IMR-90 (cell line): ENCODE measurements at regions not wholly inside any gene's neighbourhood (a gene's known extent, or its start where the extent isn't known, plus 50 kb on each side); places are given as distances from the start of the nearest gene placed in this dataset.

Experiments
- ATAC-seq: fragments of 200-7000 bp; cut with Tn5 transposase; 2 replicates; pipeline ENCODE4 v1.9.1; 2020; ENCODE audit warnings: low read depth, mild to moderate bottlenecking, moderate library complexity
- BruUV-seq: library from RNA; stranded (reverse); fragments of 400-500 nt; replicated peaks from 2 replicates; lab custom pipeline; 2021; lab: Mats Ljungman, UMichigan
- CTCF ChIA-PET: fragments of 300-600 bp; formaldehyde crosslinking; extraction: SDS; loops from one replicate; lab custom pipeline; 2021; ENCODE audit warnings: antibody characterized with exemption; lab: Yijun Ruan, JAX
- POLR2A ChIA-PET: fragments of 300-600 bp; sonication (Branson Sonifier 250); formaldehyde crosslinking; loops from one replicate; lab custom pipeline; 2022; ENCODE audit warnings: antibody characterized with exemption; ENCODE audit not compliant: unreplicated experiment; lab: Charles Lee
- DNase-seq: peaks from one replicate; pipeline ENCODE4 v3.0.0; 2013
- H2AFZ ChIP-seq: replicated peaks from 2 replicates; pipeline ENCODE3; 2013; ENCODE audit warnings: low read length, mild to moderate bottlenecking; ENCODE audit not compliant: poor library complexity
- H2AK5ac ChIP-seq: 2 replicates; pipeline ENCODE4 v1.6.1; 2013; ENCODE audit warnings: low read depth, low read length, inconsistent platforms
- H2AK9ac ChIP-seq: replicated peaks from 2 replicates; pipeline ENCODE3; 2013; ENCODE audit warnings: mild to moderate bottlenecking, low read depth, low read length, moderate library complexity; ENCODE audit not compliant: poor library complexity
- H2BK120ac ChIP-seq: 2 replicates; pipeline ENCODE4 v1.6.1; 2013; ENCODE audit warnings: low read depth, low read length, inconsistent platforms
- H2BK15ac ChIP-seq: 3 replicates; pipeline ENCODE4 v1.6.1; 2013; ENCODE audit warnings: low read depth, low read length, inconsistent platforms
- H2BK20ac ChIP-seq: 2 replicates; pipeline ENCODE4 v1.6.1; 2013; ENCODE audit warnings: low read depth, mild to moderate bottlenecking, inconsistent platforms, low read length, moderate library complexity
- H2BK5ac ChIP-seq: 2 replicates; pipeline ENCODE4 v1.6.1; 2013; ENCODE audit warnings: mild to moderate bottlenecking, low read depth, low read length, inconsistent platforms; ENCODE audit not compliant: poor library complexity, severe bottlenecking
- H3K14ac ChIP-seq: replicated peaks from 2 replicates; pipeline ENCODE4 v1.6.1; 2013; ENCODE audit warnings: low read depth, low read length, inconsistent platforms
- H3K18ac ChIP-seq: 2 replicates; pipeline ENCODE4 v1.6.1; 2013; ENCODE audit warnings: low read depth, low read length, control low read depth
- H3K23ac ChIP-seq: 2 replicates; pipeline ENCODE4 v1.6.1; 2013; ENCODE audit warnings: low read depth, low read length, inconsistent platforms
- H3K27ac ChIP-seq: 2 replicates; pipeline ENCODE4 v1.5.1; 2013; ENCODE audit warnings: mild to moderate bottlenecking, control low read depth, low read length; ENCODE audit not compliant: insufficient read depth
- H3K27me3 ChIP-seq: 2 replicates; pipeline ENCODE4 v1.6.1; 2013; ENCODE audit warnings: low read length; ENCODE audit not compliant: control insufficient read depth, insufficient read depth
- H3K36me3 ChIP-seq: 2 replicates; pipeline ENCODE4 v1.6.1; 2013; ENCODE audit warnings: low read length, mixed read lengths; ENCODE audit not compliant: control insufficient read depth, insufficient read depth
- H3K4ac ChIP-seq: 2 replicates; pipeline ENCODE4 v1.6.1; 2013; ENCODE audit warnings: low read depth, low read length, inconsistent platforms
- H3K4me1 ChIP-seq: 2 replicates; pipeline ENCODE4 v1.6.1; 2013; ENCODE audit warnings: low read length, mixed read lengths; ENCODE audit not compliant: control insufficient read depth, insufficient read depth
- H3K4me2 ChIP-seq: 2 replicates; pipeline ENCODE4 v1.6.1; 2013; ENCODE audit warnings: low read depth, mild to moderate bottlenecking, control low read depth, low read length, moderate library complexity
- H3K4me3 ChIP-seq: 2 replicates; pipeline ENCODE4 v1.5.1; 2013; ENCODE audit warnings: low read depth, mild to moderate bottlenecking, control low read depth, low read length, moderate library complexity; ENCODE audit not compliant: insufficient read depth
- H3K56ac ChIP-seq: 2 replicates; pipeline ENCODE4 v1.6.1; 2013; ENCODE audit warnings: low read length, inconsistent platforms; ENCODE audit not compliant: insufficient read depth; ENCODE audit errors: extremely low read depth
- H3K79me1 ChIP-seq, 2 experiments: 2 replicates each; pipeline ENCODE4 v1.6.1; 2013; ENCODE audit warnings: low read length in 2 of 2, inconsistent platforms in 1 of 2, low read depth in 1 of 2
- H3K9ac ChIP-seq: 2 replicates; pipeline ENCODE4 v1.6.1; 2013; ENCODE audit warnings: low read depth, low read length, control low read depth
- H3K9me1 ChIP-seq: 2 replicates; pipeline ENCODE4 v1.6.1; 2013; ENCODE audit warnings: low read length, inconsistent platforms; ENCODE audit not compliant: insufficient read depth
- H3K9me3 ChIP-seq: 2 replicates; pipeline ENCODE4 v1.6.1; 2013; ENCODE audit warnings: low read length; ENCODE audit not compliant: control insufficient read depth, insufficient read depth
- H4K20me1 ChIP-seq: 2 replicates; pipeline ENCODE4 v1.6.1; 2013; ENCODE audit warnings: low read length, inconsistent platforms; ENCODE audit not compliant: insufficient read depth
- H4K5ac ChIP-seq: 2 replicates; pipeline ENCODE4 v1.6.1; 2013; ENCODE audit warnings: mild to moderate bottlenecking, low read depth, low read length, control low read depth
- H4K8ac ChIP-seq, 2 experiments: 2 replicates each; pipeline ENCODE4 v1.6.1; 2013; ENCODE audit warnings: low read depth in 2 of 2, low read length in 2 of 2, control low read depth in 1 of 2, inconsistent platforms in 1 of 2
- H4K91ac ChIP-seq: 2 replicates; pipeline ENCODE4 v1.6.1; 2013; ENCODE audit warnings: low read depth, low read length, inconsistent platforms; ENCODE audit not compliant: insufficient read depth
- BHLHE40 ChIP-seq: fragments of 150-350 bp; IDR thresholded peaks from 2 replicates; pipeline ENCODE4 v1.6.1; 2016; ENCODE audit warnings: mild to moderate bottlenecking, low read depth, low read length
- CHD1 ChIP-seq: IDR thresholded peaks from 2 replicates; pipeline ENCODE4 v1.6.1; 2012; ENCODE audit warnings: low read depth, low read length, improper control_type of control experiment
- FOS ChIP-seq: fragments of 150-350 bp; IDR thresholded peaks from 2 replicates; pipeline ENCODE4 v1.6.1; 2016; ENCODE audit warnings: low read depth, low read length
- MAFK ChIP-seq: IDR thresholded peaks from 2 replicates; pipeline ENCODE4 v1.6.1; 2012; ENCODE audit warnings: low read depth, low read length, improper control_type of control experiment
- MXI1 ChIP-seq: IDR thresholded peaks from 2 replicates; pipeline ENCODE4 v1.6.1; 2012; ENCODE audit warnings: low read depth, mild to moderate bottlenecking, low read length, moderate library complexity, borderline replicate concordance
- POLR2A ChIP-seq: IDR thresholded peaks from 2 replicates; pipeline ENCODE4 v1.6.1; 2012; ENCODE audit warnings: mild to moderate bottlenecking, low read depth, low read length
- RAD21 ChIP-seq: IDR thresholded peaks from 2 replicates; pipeline ENCODE4 v1.6.1; 2012; ENCODE audit warnings: low read length, improper control_type of control experiment
- RCOR1 ChIP-seq: IDR thresholded peaks from 2 replicates; pipeline ENCODE4 v1.6.1; 2012; ENCODE audit warnings: mild to moderate bottlenecking, low read length, improper control_type of control experiment; ENCODE audit not compliant: insufficient replicate concordance
- SMC3 ChIP-seq: fragments of 150-350 bp; IDR thresholded peaks from 2 replicates; pipeline ENCODE4 v1.6.1; 2016; ENCODE audit warnings: low read depth, mild to moderate bottlenecking, antibody characterized with exemption, low read length, moderate library complexity
- WGBS, 2 experiments: methylation state at CpG; one replicate each; pipeline versions ENCODE4 v1.1.5 to v1.1.7; 2013; ENCODE audit warnings: missing lambda C conversion rate in 2 of 2; ENCODE audit not compliant: insufficient read length in 1 of 2; ENCODE audit errors: extremely low coverage in 2 of 2; 5-methylcytosine and 5-hydroxymethylcytosine counted together
- dilution Hi-C: fragments of 300-500 bp; cut with HindIII; formaldehyde crosslinking; loops from one replicate; pipeline ENCODE4 v1.14.3; 2018; ENCODE audit warnings: low sequenced_read_pairs; ENCODE audit not compliant: unreplicated experiment
- in situ Hi-C: fragments of 300-500 bp; cut with MboI; formaldehyde crosslinking; loops from 3 replicates; pipeline ENCODE4 v1.14.3; 2019; ENCODE audit warnings: low sequenced_read_pairs, inconsistent platforms, mixed read lengths
- intact Hi-C: fragments of 100-400 bp; cut with micrococcal nuclease; formaldehyde crosslinking; loops from 2 replicates; pipeline ENCODE4 v1.10.0; 2022
- TF ChIP-seq, protein P1 (sequence below): fragments of 150-350 bp; IDR thresholded peaks from 2 replicates; pipeline ENCODE4 v1.6.1; 2016; ENCODE audit warnings: low read depth, mild to moderate bottlenecking, low read length, moderate library complexity, borderline replicate concordance
- TF ChIP-seq, protein P2 (sequence below): fragments of 150-350 bp; IDR thresholded peaks from 2 replicates; pipeline ENCODE4 v1.6.1; 2017; ENCODE audit warnings: mild to moderate bottlenecking, antibody characterized with exemption, low read length, low read depth

DNA sequence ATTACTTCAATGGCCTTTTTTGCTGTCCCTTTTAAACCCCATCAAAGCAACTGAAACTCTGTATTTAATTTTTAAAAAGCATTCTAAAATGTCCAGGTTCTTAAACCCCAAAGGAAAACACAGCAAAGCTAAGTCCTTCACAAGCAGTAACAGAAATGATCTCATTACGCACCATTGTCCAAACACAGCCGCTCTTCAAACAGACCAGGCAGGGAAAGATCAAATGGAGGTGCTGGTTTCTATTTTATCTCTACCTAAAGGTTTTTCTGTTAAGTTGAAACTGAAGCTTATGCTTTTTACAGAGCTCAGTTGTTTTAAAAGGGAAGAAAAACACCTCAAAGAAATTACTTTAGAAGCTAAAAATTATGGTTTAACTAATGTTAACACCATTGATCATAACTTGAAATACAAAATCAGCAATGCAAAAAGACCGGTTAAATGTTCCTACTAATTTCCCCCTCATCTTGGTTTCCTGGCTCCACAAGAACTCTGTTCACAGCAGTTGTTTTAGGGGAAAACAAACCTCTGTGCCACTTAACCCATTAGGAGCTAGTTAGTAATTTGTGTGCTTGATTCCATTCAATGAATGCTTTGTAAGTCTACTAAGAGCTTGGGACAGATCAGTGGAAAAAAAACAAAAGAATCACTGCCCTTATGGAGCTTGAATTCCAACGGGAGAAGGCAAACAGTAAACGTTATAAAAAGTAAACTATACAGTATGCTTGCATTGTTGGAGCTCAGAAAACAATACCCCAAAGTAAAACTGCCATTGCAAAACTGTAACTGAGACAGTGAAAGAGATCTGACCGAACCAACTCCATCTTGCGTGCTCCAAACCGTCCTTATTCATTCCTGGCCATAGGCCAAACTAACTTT lies 87.4 kb downstream of the CD24 start (continued):
- no peak for TF ChIP-seq POLR2A

DNA sequence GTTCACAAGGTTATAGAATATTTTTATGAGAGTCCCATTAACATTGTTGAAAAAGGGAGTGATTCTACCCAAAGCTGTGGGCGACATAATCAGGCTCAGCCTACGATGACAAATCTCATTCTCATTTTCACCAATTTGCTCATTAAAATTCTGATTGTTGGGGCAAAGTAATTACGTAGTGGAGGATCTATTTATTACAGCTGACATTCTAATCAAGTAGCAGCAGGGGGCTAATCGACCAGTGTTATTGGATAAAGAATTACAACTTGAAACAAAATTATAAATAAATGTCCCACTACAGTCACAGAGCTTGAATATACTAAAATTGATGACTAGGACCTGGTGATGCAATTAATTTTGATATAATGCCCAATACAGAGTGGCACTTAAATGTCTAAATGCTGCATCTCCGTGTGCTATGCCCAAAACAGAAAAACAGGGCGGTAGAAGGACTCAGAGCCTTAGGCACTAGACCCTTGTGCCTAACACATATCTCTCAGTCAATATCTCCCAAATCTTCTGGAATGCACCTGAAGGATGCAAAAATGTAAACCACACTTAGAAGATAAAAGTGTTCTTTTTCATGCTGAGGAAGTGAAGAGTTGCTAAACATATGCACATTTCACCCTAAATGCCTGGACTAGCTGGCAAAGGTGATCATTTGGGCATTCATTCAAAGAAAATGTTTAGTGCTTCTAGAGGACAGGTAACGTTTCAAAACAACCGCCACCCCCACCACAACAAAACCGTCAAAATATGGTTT lies 88.3 kb downstream of the CD24 start:
- H4K5ac ChIP-seq: no peak overlapping the region
- H3K27ac ChIP-seq: no peak overlapping the region
- intact Hi-C loops (no loop called here), in situ Hi-C loops (no loop called here), dilution Hi-C loops (no loop called here)
- H4K20me1 ChIP-seq: no peaks in the 10 kb centered on the region
- H3K9me1 ChIP-seq: no peaks in the 10 kb centered on the region
- no peak overlapping the region for H2BK120ac ChIP-seq
- no peak for DNase-seq
- no peak overlapping the region for H4K8ac ChIP-seq
- no peak overlapping the region for H4K91ac ChIP-seq
- no peaks in the 10 kb centered on the region for H3K36me3 ChIP-seq
- H3K4ac ChIP-seq: no peak overlapping the region
- H3K56ac ChIP-seq: no peak overlapping the region
- H3K23ac ChIP-seq: no peak overlapping the region
- no peak overlapping the region for H3K18ac ChIP-seq
- no peak for ATAC-seq
- no peak overlapping the region for H2AK9ac ChIP-seq
- H3K4me1 ChIP-seq: no peaks in the 10 kb centered on the region
- H3K9me3 ChIP-seq: no peaks in the 10 kb centered on the region
- no peak overlapping the region for H2AFZ ChIP-seq
- H3K4me2 ChIP-seq: no peak overlapping the region
- no peak overlapping the region for H3K9ac ChIP-seq
- no peaks in the 10 kb centered on the region; the same call in 1 of the 2 replicates for H3K27me3 ChIP-seq
- H3K14ac ChIP-seq: no peak overlapping the region
- no peak overlapping the region for H2BK15ac ChIP-seq
- WGBS, 2 experiments: no CpG with 5 or more reads among the region's 9 CpGs
- no TSS peak for BruUV-seq
- no peak overlapping the region for H2AK5ac ChIP-seq
- H2BK5ac ChIP-seq: no peak overlapping the region
- ChIA-PET POLR2A (no interaction called here), CTCF (interaction anchor here (0.6 to 0.9 kb wide), 2 partner anchors 62 to 73 kb away, joined by 3 read pairs; no protein-coding TSS in a partner anchor)
- H3K4me3 ChIP-seq: no peak overlapping the region
- H3K79me1 ChIP-seq: no peaks in the 10 kb centered on the region
- no peak overlapping the region for H2BK20ac ChIP-seq
- TF ChIP-seq MXI1 (no peak), CHD1 (no peak), MAFK (no peak), RAD21 (no peak), RCOR1 (no peak), SMC3 (no peak), FOS (no peak), BHLHE40 (no peak)
- TF ChIP-seq, protein P1, sequence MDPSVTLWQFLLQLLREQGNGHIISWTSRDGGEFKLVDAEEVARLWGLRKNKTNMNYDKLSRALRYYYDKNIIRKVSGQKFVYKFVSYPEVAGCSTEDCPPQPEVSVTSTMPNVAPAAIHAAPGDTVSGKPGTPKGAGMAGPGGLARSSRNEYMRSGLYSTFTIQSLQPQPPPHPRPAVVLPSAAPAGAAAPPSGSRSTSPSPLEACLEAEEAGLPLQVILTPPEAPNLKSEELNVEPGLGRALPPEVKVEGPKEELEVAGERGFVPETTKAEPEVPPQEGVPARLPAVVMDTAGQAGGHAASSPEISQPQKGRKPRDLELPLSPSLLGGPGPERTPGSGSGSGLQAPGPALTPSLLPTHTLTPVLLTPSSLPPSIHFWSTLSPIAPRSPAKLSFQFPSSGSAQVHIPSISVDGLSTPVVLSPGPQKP: no peak
- TF ChIP-seq, protein P2, sequence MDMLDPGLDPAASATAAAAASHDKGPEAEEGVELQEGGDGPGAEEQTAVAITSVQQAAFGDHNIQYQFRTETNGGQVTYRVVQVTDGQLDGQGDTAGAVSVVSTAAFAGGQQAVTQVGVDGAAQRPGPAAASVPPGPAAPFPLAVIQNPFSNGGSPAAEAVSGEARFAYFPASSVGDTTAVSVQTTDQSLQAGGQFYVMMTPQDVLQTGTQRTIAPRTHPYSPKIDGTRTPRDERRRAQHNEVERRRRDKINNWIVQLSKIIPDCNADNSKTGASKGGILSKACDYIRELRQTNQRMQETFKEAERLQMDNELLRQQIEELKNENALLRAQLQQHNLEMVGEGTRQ: no peak
